ENCODE measurements at regions not wholly inside any gene's neighbourhood (a gene's known extent, or its start where the extent isn't known, plus 50 kb on each side); places are given as distances from the start of the nearest gene placed in this dataset.

- TF ChIP-seq CTCF (IDR thresholded peaks at IDR 0.05) = no peak
- no peak overlapping the region for H3K27ac ChIP-seq
- H3K4me3 ChIP-seq = no peak overlapping the region
- no peak for DNase-seq (ENCODE audit: low spot score)
Measured at GRCh38 chr12:127934409-127934808, 332.6 kb upstream of the TMEM132C start.

- Histone ChIP-seq H3K27ac (no peak overlapping the region), H3K4me3 (no peak overlapping the region)
- TF ChIP-seq CTCF (IDR thresholded peaks at IDR 0.05) = no peak
- no peak for DNase-seq (ENCODE audit: low spot score)
Measured at GRCh38 chr12:127936463-127936862, 330.5 kb upstream of the TMEM132C start.

GRCh38 chr12:127941332-127941731, 325.6 kb upstream of the TMEM132C start:
- no peak for DNase-seq (ENCODE audit: low spot score)
- Histone ChIP-seq H3K4me3 (no peak overlapping the region), H3K27ac (no peak overlapping the region)
- no peak for TF ChIP-seq CTCF (IDR thresholded peaks at IDR 0.05)

- TF ChIP-seq CTCF (IDR thresholded peaks at IDR 0.05) = no peak
- DNase-seq (ENCODE audit: low spot score) = no peak
Measured at GRCh38 chr12:127942981-127943380, 324.0 kb upstream of the TMEM132C start.

GRCh38 chr12:127943481-127944210, 323.3 kb upstream of the TMEM132C start:
- no peak for TF ChIP-seq CTCF (IDR thresholded peaks at IDR 0.05)
- no peak for DNase-seq (ENCODE audit: low spot score)
- H3K4me3 ChIP-seq = no peak overlapping the region
- no peak overlapping the region for H3K27ac ChIP-seq

More at GRCh38 chr12:127942981-127943380, 324.0 kb upstream of the TMEM132C start:
- no peak overlapping the region for H3K27ac ChIP-seq
- no peak overlapping the region for H3K4me3 ChIP-seq

GRCh38 chr12:127944211-127944899, 322.6 kb upstream of the TMEM132C start:
- H3K27ac ChIP-seq = no peak overlapping the region
- no peak for TF ChIP-seq CTCF (IDR thresholded peaks at IDR 0.05)
- DNase-seq (ENCODE audit: low spot score) = no peak
- no peak overlapping the region for H3K4me3 ChIP-seq

Data from coronary artery (tissue), 2 donors.